GM12892 (cell line): ENCODE measurements at regions not wholly inside any gene's neighbourhood (a gene's known extent, or its start where the extent isn't known, plus 50 kb on each side); places are given as distances from the start of the nearest gene placed in this dataset.

Source experiments
- POLR2A ChIP-seq: IDR thresholded peaks from 2 replicates; pipeline ENCODE4 v1.6.1; 2011; ENCODE audit warnings: low read depth, low read length, control low read depth
- TAF1 ChIP-seq: IDR thresholded peaks from 2 replicates; pipeline ENCODE4 v1.6.1; 2011; ENCODE audit warnings: low read depth, mild to moderate bottlenecking, control low read depth, low read length, borderline replicate concordance

DNA sequence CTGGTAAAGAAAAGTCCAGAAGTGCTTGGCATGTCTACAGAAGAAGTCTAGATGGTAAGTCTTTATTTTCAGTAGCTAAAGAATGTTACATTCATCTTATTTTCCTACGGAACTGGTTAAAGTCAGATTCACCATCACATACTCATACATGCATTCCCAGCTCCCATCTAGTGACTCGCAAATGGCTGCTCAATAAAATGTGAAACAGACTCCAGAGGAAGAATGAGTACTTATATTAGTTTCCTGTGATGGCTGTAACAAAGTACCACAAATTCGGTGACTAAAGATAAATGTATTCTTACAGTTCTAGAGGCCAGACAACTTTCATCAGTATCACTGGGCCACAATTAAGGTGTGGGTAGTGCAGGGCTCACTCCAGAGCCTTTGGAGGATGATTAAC is 797.2 kb downstream of the SATB2 start:
- TF ChIP-seq TAF1 (no peak), POLR2A (no peak)
